DLD1 (cell line): ENCODE measurements at regions not wholly inside any gene's neighbourhood (a gene's known extent, or its start where the extent isn't known, plus 50 kb on each side); places are given as distances from the start of the nearest gene placed in this dataset.

Experiments used
- in situ Hi-C: cut with HindIII; loops from 2 replicates; pipeline ENCODE4 v1.10.0; 2017; ENCODE audit warnings: low sequenced_read_pairs

DNA sequence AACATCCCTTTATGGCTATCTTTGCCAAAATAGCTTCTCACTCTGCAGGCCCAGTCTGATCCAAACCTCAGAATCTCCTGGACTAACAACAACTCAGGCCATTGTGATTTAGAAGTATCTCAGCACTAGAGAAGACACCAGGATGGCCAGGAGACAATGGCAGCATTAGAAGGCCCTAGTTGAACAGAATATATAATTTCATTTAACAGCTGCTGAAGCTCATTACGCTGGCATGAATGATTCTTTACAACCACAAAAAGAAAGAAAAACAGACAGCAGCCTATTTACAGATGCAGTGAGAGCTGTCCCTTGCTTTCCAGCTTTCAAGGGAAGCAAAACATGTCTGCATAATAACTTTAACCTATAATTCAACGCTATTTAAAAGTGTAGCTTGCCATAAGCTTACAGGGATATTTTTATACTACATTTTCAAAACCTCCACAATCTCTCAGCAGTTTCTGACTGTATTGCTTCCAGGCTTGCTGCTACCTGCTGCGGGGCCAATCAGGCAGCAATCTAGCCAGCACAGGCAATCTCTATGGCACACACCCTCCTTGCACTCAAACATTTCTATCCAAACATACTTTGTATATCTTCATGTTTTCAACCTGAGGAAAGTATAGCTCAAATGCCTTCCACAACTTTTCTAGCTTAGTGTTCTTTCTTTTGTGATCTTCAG, 107.3 kb downstream of the OGFRL1 start:
- in situ Hi-C loops = no loop called here

- in situ Hi-C loops = no loop called here
Measured at GRCh38 chr6:71396410-71396801, 107.8 kb downstream of the OGFRL1 start.

DNA sequence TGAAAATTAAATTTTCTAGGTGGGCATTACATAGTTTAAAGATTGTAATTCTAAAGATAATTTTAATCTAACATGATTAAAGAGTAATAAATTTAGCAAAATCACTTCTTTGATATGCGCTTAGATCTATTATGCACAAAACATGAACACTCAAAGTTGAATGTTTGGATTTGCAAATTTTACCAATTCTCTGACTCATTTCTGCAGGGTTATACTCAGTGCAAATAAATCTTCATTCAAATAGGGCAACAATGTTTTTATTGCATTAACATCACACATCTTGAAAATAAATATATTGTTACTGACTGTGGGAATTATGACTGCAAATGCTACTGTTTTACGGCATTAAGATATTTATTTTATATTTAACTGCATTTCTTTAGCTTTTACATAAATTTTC, 110.7 kb downstream of the OGFRL1 start:
- in situ Hi-C loops = no loop called here

DNA sequence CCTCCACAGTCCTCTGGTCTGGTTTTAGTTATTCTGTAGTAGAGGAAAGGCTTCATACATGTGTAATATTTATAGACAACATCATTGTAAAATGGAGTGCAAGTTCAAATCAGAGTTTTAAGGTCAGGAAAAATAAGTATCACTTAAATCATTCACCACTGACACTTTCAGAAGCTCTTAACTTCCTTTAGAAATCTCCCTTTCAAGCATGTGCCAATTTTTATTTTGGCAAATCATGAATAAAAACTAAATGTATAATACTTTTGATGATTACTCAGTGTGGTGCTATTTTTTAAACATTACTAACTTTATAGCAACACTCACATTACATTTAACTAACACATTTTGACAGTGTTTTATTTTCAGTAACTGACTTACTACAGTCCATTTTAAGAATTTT, 112.2 kb downstream of the OGFRL1 start:
- in situ Hi-C loops = no loop called here

DNA sequence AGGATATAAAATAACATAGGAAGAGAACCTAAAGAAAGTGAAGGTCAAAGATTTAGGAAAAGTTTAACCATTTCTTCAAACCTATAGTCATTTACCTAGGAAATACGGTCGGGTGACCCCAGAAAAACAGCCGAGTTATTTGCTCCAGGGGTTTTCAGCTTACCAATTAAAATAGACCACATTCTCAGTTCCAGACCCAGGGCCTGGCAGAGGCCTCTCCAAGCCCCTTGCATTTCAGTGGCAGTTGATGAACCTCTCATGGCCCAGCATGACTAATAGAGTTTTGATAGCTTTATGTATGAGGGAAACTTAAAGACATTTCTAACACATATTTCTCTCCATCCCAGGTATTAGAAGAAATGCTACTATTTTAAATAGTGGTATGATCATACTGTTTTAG, 113.5 kb downstream of the OGFRL1 start:
- in situ Hi-C loops = no loop called here

DNA sequence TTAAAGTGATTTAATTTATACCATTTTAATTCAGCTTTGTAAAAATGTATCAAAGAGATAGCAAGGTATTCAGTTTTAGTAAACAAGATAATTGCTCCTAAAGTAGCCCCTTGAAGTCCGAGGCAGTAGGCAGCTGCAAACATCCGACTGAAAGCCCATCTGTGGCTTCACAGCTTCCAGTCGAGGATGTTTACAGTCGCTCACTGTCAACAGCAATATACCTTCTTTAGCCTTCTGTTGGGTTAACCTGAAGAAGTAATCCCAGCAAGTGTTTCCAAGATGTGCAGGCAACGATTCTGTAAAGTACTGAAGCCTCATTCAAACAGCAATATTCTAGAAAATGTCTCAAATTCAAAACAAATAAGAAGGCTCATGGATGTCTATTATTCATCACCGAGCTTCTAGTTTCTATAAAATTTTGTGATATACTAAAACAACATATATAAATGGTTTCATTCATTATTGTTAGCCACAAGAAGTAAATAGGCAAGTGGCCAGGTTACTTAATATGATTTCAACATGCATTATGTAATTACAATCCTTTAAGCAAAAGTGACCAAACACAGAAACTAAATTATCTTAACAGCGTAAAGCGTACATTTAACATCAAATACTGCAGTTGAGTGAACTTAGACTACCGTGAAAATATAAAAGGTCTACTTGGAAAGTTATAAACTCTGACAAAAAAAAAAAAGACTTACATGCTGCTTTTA, 115.0 kb downstream of the OGFRL1 start:
- in situ Hi-C loops = no loop called here

DNA sequence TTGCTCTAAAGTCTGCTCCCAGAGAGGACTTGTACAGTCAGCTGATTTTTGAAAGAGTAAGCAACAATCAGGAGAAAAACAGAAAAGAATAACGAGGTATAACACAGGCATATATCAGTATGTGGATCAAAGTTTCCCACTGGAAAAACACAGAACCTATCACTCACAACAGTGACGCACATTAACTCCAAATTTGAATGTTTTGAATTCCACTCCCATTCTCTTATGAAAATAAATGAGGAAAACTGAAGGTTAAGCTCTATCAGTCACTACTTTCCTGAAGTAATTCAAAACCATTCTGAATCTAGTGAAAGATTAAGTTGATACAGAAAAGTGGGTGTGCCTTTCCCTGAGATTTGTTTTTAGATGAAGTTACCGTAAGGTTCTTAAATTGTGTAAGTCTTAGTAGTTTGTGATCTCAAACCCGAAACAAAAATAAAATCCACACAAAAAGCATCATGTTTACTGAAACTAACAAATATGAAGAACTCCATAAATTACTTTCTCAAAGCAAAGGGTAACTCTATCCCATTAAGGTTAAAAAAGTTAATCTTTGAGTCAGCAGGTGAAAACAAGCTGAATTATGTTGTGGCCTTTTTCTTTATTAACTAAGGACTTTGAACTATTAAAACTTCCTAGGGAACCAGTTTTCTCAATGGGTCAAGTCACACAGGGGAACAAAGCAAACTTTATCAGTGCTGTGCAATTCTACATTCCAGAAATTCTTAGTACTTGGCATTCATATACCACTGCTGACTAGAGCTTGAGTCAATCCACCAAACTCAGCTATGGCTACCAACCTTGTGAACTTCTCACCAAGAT, 115.7 kb downstream of the OGFRL1 start:
- in situ Hi-C loops = no loop called here

GRCh38 chr6:71404967-71405278, 116.3 kb downstream of the OGFRL1 start:
- in situ Hi-C loops = no loop called here

DNA sequence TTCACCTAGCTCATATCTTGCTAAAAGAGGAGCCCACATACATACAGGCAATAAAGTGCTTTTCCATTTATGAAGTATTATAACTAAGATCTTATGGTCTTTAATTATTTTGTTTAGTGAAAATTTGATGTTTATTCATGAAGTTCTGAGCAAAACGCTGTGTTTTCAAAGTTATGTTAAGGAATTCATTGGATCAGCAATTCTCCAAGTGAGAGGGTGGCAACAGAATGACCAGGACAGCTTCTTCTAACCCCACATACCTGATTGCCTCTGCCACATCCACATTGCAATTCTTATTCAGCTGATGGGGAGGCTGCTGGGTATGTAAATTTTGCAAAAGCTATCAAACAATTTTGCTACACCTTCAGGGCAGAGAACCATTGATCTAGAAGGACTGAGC, 116.8 kb downstream of the OGFRL1 start:
- in situ Hi-C loops = no loop called here

DNA sequence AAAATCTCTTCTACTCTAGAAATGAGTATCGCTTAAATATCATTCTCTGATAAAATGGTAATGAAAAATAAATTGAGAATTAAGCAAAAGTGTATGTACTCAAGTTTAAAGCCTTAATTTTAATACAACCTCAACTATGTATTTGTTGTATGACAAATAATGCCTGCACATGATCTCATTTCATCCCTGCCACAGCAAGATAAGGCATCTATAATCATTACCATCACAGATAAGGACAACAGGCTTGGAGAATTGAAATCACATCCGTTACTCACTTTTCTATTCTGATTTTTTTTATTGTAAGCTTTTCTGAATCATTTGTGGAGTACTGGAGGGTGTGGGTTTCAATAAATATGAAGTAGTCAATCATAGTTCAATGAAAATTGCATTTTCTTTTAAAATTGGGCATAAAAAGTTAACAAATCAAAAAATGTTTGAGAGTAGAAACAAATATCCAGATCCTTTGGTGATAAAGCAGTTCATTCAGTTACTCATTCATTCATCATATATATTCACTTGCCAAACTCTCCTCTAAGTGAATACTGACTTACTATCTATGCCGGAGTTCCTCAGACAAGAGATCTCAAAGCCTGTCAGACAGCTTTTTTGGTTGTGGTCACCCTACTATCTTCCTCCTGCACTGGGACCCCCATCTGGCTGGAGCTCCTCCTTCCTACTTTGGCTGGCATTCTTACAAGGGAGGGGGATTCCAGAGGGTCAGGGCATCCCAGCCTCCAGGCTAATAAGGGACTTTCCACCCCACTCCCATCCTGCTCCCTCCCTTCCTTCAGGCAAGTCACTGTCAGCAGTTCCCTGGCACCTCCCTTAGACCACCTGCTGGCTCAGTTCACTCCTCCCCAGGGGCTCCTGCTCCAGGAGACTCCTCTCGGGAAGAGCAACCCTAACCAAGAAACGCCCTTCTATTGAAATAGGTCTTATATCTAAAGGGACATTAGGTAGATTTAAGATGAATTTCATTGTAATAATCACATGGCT, 118.6 kb downstream of the OGFRL1 start:
- in situ Hi-C loops = no loop called here

DNA sequence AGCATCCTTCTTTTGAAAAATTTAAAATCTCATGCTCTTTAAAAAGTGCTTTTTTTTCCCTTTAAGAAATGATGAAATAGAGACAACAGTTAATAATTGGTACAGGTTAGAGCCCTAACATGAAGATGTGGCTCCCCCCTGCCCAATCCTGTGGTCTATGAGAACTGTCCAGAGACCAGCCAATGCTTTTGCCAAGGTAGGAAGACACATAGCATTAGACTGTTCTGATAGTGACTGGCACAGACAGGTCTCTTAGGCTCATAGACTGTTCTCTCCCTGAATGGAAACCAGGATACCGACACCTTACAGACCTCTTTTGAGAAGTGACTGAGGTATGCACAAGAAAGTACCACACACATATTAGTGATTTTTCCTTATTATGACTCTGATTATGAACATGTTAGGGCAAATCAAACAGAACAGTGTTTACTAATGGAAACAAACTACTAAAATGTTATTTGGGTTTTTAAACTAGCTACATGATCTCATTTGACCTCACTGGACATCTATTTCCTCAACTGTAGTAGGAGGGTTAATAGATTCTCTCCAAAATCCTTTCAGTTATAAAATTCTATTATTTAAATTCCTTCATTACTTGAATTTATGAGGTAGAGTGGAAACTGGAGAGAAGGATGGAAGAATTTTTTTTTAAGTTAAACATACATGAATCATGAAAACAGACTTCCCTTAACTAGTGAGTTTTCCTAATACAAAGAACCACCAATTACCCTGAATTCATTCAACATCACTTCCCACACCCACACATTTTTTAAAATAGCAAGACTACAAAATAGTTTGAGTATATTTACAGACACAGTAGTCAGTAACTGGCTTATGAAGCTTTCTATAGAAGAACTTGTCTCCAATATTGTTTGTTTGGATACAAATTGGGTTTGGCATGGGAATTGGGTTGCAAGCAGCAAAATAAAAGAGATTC, 120.4 kb downstream of the OGFRL1 start:
- in situ Hi-C loops = no loop called here

- in situ Hi-C loops = no loop called here
Measured at GRCh38 chr6:71410164-71410566, 121.6 kb downstream of the OGFRL1 start.

DNA sequence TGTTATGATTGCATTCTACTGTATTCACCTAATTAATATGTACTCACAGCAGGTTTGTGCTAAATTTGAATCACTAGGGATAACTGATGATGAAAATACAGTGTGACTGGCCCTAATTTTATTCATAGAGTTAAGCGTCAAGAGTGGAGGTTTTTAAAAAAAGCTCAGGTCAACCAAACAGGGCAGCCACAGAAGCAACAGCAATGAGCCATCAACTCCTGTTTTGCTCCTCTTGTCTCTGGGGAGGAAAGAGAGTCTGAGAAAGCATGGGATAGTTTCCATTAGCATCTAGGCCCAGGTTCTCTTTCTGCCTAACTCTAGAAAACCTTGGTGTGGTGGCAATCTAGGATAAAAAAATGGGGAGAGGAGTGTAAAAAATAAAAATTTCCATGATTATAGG, 122.1 kb downstream of the OGFRL1 start:
- in situ Hi-C loops = no loop called here

GRCh38 chr6:71411882-71412281, 123.3 kb downstream of the OGFRL1 start:
- in situ Hi-C loops = no loop called here

- in situ Hi-C loops = no loop called here
Measured at GRCh38 chr6:71412559-71413140, 124.0 kb downstream of the OGFRL1 start.

DNA sequence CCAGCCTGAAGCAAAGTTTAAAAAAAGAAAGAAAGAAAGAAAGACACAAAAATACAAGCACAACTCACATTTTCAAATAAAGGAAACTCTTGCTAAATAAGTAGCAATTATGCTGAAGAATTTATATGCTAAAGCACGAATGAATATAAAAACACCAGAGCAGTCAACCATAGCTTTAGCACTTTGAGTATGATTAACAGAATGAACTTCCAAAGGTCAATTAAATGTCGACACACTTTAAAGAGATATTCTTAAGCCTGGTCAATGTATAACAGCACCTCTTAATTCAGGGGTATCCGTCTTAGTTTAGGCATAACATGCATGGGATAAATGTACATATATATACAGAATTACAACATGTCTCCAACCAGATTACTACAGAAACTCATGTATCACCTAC, 125.9 kb downstream of the OGFRL1 start:
- in situ Hi-C loops = no loop called here

- in situ Hi-C loops = no loop called here
Measured at GRCh38 chr6:71419217-71420094, 130.8 kb downstream of the OGFRL1 start.

GRCh38 chr6:71420095-71420692, 131.6 kb downstream of the OGFRL1 start:
- in situ Hi-C loops = no loop called here
